HEK293 (cell line): ENCODE measurements at regions not wholly inside any gene's neighbourhood (a gene's known extent, or its start where the extent isn't known, plus 50 kb on each side); places are given as distances from the start of the nearest gene placed in this dataset.

ENCODE experiments used
- CTCF ChIA-PET: fragments of 350-600 bp; formaldehyde crosslinking; extraction: SDS; loops from one replicate; lab custom pipeline; 2021; ENCODE audit warnings: antibody characterized with exemption; lab: Yijun Ruan, JAX
- POLR2A ChIA-PET: fragments of 300-600 bp; formaldehyde crosslinking; extraction: SDS; loops from one replicate; lab custom pipeline; 2020; ENCODE audit warnings: antibody characterized with exemption, inconsistent platforms; lab: Yijun Ruan, JAX
- H3K27ac ChIP-seq: fragments of 200-500 bp; sonication (Bioruptor generic); 2 replicates; pipeline ENCODE4 v1.5.1; 2014; ENCODE audit warnings: low read depth, low read length, control low read depth, inconsistent platforms; ENCODE audit errors: extremely low read depth
- H3K36me3 ChIP-seq, 2 experiments: fragments of 200-500 bp in 1 of 2; sonication (Bioruptor generic) in 1 of 2; 1 replicate in 1 of 2; 2 replicates in 1 of 2; pipeline ENCODE4 v1.5.1; 2014 to 2017; ENCODE audit warnings: inconsistent platforms in 2 of 2, low read length in 2 of 2; ENCODE audit not compliant: control insufficient read depth in 2 of 2, insufficient read depth in 1 of 2
- H3K4me1 ChIP-seq: fragments of 200-500 bp; sonication (Bioruptor generic); 2 replicates; pipeline ENCODE4 v1.5.1; 2014; ENCODE audit warnings: mild to moderate bottlenecking, low read length, inconsistent platforms; ENCODE audit not compliant: control insufficient read depth, insufficient read depth
- H3K4me3 ChIP-seq: 2 replicates; pipeline ENCODE4 v1.5.1; 2011; ENCODE audit warnings: low read depth, mild to moderate bottlenecking, control low read depth, low read length, moderate library complexity
- H3K9me3 ChIP-seq: fragments of 200-500 bp; sonication (Bioruptor generic); 2 replicates; pipeline ENCODE4 v1.5.1; 2014; ENCODE audit warnings: low read depth, low read length, inconsistent platforms; ENCODE audit not compliant: control insufficient read depth, insufficient read depth
- AEBP2 ChIP-seq: fragments of 450-650 bp; formaldehyde crosslinking; IDR thresholded peaks from 2 replicates; pipeline ENCODE4 v1.5.1; 2016; ENCODE audit warnings: missing biosample characterization, missing genetic modification characterization, borderline replicate concordance
- EGR2 ChIP-seq: fragments of 450-650 bp; formaldehyde crosslinking; IDR thresholded peaks from 2 replicates; pipeline ENCODE4 v1.5.1; 2016; ENCODE audit warnings: low read depth, missing biosample characterization, missing genetic modification characterization
- GFI1B ChIP-seq: fragments of 450-650 bp; formaldehyde crosslinking; IDR thresholded peaks from 2 replicates; pipeline ENCODE4 v1.5.1; 2016; ENCODE audit warnings: missing biosample characterization, missing genetic modification characterization
- IKZF3 ChIP-seq: fragments of 450-650 bp; IDR thresholded peaks from 2 replicates; pipeline ENCODE4 v1.5.0; 2018; ENCODE audit warnings: missing biosample characterization, mild to moderate bottlenecking, missing genetic modification characterization, moderate library complexity
- PRDM1 ChIP-seq: fragments of 450-650 bp; formaldehyde crosslinking; IDR thresholded peaks from 2 replicates; pipeline ENCODE4; 2016; ENCODE audit warnings: missing biosample characterization, missing genetic modification characterization
- PRDM2 ChIP-seq: fragments of 450-650 bp; formaldehyde crosslinking; IDR thresholded peaks from 2 replicates; pipeline ENCODE4 v1.5.1; 2016; ENCODE audit warnings: missing biosample characterization, missing genetic modification characterization, borderline replicate concordance
- RBAK ChIP-seq: fragments of 450-650 bp; formaldehyde crosslinking; IDR thresholded peaks from 2 replicates; pipeline ENCODE4 v1.5.1; 2016; ENCODE audit warnings: missing biosample characterization, missing genetic modification characterization
- ZEB2 ChIP-seq: fragments of 450-650 bp; formaldehyde crosslinking; IDR thresholded peaks from 2 replicates; pipeline ENCODE4 v1.5.1; 2016; ENCODE audit warnings: missing biosample characterization, missing genetic modification characterization
- ZNF121 ChIP-seq: fragments of 450-650 bp; formaldehyde crosslinking; IDR thresholded peaks from 2 replicates; pipeline ENCODE4 v1.5.1; 2016; ENCODE audit warnings: missing biosample characterization, missing genetic modification characterization
- ZNF155 ChIP-seq: fragments of 450-650 bp; formaldehyde crosslinking; IDR thresholded peaks from 2 replicates; pipeline ENCODE4 v1.5.1; 2016; ENCODE audit warnings: missing biosample characterization, missing genetic modification characterization
- ZNF302 ChIP-seq: fragments of 450-650 bp; formaldehyde crosslinking; IDR thresholded peaks from 2 replicates; pipeline ENCODE4 v1.5.1; 2016; ENCODE audit warnings: missing biosample characterization, missing genetic modification characterization, low read depth
- ZNF561 ChIP-seq: fragments of 450-650 bp; IDR thresholded peaks from 2 replicates; pipeline ENCODE4 v1.5.1; 2018; ENCODE audit warnings: missing biosample characterization, missing genetic modification characterization, borderline replicate concordance
- ZNF707 ChIP-seq: fragments of 450-650 bp; formaldehyde crosslinking; IDR thresholded peaks from 2 replicates; pipeline ENCODE4 v1.5.1; 2016; ENCODE audit warnings: missing biosample characterization, missing genetic modification characterization
- ZSCAN23 ChIP-seq: fragments of 450-650 bp; formaldehyde crosslinking; IDR thresholded peaks from 2 replicates; pipeline ENCODE4 v1.5.1; 2016; ENCODE audit warnings: missing biosample characterization, missing genetic modification characterization
- ZXDB ChIP-seq: fragments of 450-650 bp; formaldehyde crosslinking; IDR thresholded peaks from 2 replicates; pipeline ENCODE4 v1.5.1; 2016; ENCODE audit warnings: missing biosample characterization, missing genetic modification characterization

GRCh38 chr6:100235631-100236030 lies 229.1 kb downstream of the SIM1 start:
- H3K9me3 ChIP-seq: no peaks in the 10 kb centered on the region
- H3K36me3 ChIP-seq: no peaks in the 10 kb centered on the region
- ChIA-PET CTCF (interaction anchor here (0.6 to 0.8 kb wide), 2 partner anchors 9 to 442 kb away, joined by 3 to 4 read pairs; no protein-coding TSS in a partner anchor), POLR2A (no interaction called here)
- H3K4me3 ChIP-seq: no peak overlapping the region
- TF ChIP-seq EGR2 (tag by site-specific recombination) (no peak), RBAK (no peak), PRDM1 (tag by site-specific recombination) (no peak), PRDM2 (tag by site-specific recombination) (no peak), ZNF155 (tag by site-specific recombination) (no peak), ZNF561 (tag by site-specific recombination) (no peak), ZNF707 (tag by site-specific recombination) (no peak), ZNF121 (tag by site-specific recombination) (no peak)
- H3K4me1 ChIP-seq: 0 out of 2 replicates have a peak, but pooled peaks cover 4% of the 10 kb centered on the region
- H3K27ac ChIP-seq: no peak overlapping the region

GRCh38 chr6:100234625-100235024 lies 230.1 kb downstream of the SIM1 start:
- TF ChIP-seq ZEB2 (tag by site-specific recombination): no peak
- TF ChIP-seq IKZF3 (tag by site-specific recombination): peak; percentile 39; the same call in 1 of the 2 replicates
- no peak for TF ChIP-seq AEBP2
- TF ChIP-seq ZSCAN23 (tag by site-specific recombination): no peak
- no peak for TF ChIP-seq GFI1B
- no peak for TF ChIP-seq ZXDB
- no peak for TF ChIP-seq ZNF302

More at GRCh38 chr6:100234625-100235024, 230.1 kb downstream of the SIM1 start:
- Histone ChIP-seq H3K4me3 (no peak overlapping the region), H3K36me3 (no peaks in the 10 kb centered on the region), H3K9me3 (no peaks in the 10 kb centered on the region), H3K4me1 (0 out of 2 replicates have a peak, but pooled peaks cover 4% of the 10 kb centered on the region), H3K27ac (no peak overlapping the region)
- ChIA-PET CTCF (interaction anchor here (0.5 to 0.8 kb wide), 3 partner anchors 10 to 429 kb away, joined by 3 read pairs; no protein-coding TSS in a partner anchor), POLR2A (no interaction called here)
